BLaER1 (cell line): ENCODE measurements at regions not wholly inside any gene's neighbourhood (a gene's known extent, or its start where the extent isn't known, plus 50 kb on each side); places are given as distances from the start of the nearest gene placed in this dataset.

Source experiments
- H3K27ac ChIP-seq: shearing (Covaris generic); formaldehyde crosslinking; 2 replicates; pipeline ENCODE4 v1.8.1; 2022
- H3K27me3 ChIP-seq: shearing (Covaris generic); formaldehyde crosslinking; 2 replicates; pipeline ENCODE4 v1.8.1; 2022
- H3K36me3 ChIP-seq: shearing (Covaris generic); formaldehyde crosslinking; 2 replicates; pipeline ENCODE4 v1.8.1; 2022
- H3K4me1 ChIP-seq: shearing (Covaris generic); formaldehyde crosslinking; 2 replicates; pipeline ENCODE4 v1.8.1; 2022
- H3K4me2 ChIP-seq: shearing (Covaris generic); formaldehyde crosslinking; 2 replicates; pipeline ENCODE4 v1.8.1; 2022
- H3K4me3 ChIP-seq: shearing (Covaris generic); formaldehyde crosslinking; 2 replicates; pipeline ENCODE4 v1.8.1; 2022
- H3K9ac ChIP-seq: shearing (Covaris generic); formaldehyde crosslinking; 2 replicates; pipeline ENCODE4 v1.8.1; 2022
- H3K9me3 ChIP-seq: shearing (Covaris generic); formaldehyde crosslinking; 2 replicates; pipeline ENCODE4 v1.8.1; 2022
- H4K20me1 ChIP-seq: shearing (Covaris generic); formaldehyde crosslinking; 2 replicates; pipeline ENCODE4 v1.8.1; 2022
- Cebpa-rat ChIP-seq: shearing (Covaris generic); IDR thresholded peaks from 2 replicates; pipeline ENCODE4 v1.8.1; 2022

GRCh38 chr1:105396001-105396400, 1646.3 kb downstream of the AMY1C start:
- no peak overlapping the region for H3K9ac ChIP-seq
- no peaks in the 10 kb centered on the region for H3K4me1 ChIP-seq
- no peak overlapping the region for H3K4me2 ChIP-seq
- no peaks in the 10 kb centered on the region for H3K27me3 ChIP-seq
- H3K4me3 ChIP-seq, result no peak overlapping the region
- no peak for TF ChIP-seq Cebpa-rat
- H4K20me1 ChIP-seq, result no peaks in the 10 kb centered on the region
- no peaks in the 10 kb centered on the region for H3K36me3 ChIP-seq
- no peak overlapping the region for H3K27ac ChIP-seq
- 0 out of 2 replicates have a peak, but pooled peaks cover 6% of the 10 kb centered on the region for H3K9me3 ChIP-seq

DNA sequence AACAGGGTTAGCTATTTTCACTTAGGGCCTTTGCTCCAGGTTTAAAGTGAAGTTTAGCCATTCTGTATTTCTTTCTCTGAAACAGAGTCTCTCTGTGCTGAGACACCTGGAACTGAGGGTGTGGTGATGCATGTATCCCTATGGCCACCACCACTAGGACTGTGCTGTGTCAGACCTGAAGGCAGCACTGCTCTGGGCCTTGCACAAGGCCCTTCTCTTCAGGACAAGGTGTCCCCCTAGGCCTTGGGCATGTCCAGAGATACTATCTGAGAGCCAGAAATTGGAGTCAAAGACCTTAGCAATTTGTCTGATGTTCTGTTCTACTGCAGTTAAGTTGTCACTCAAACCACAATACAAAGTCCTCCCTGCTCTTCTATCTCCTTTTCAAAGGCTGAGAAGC, 1649.2 kb downstream of the AMY1C start:
- H3K4me3 ChIP-seq, result no peak overlapping the region
- 0 out of 2 replicates have a peak, but pooled peaks cover 6% of the 10 kb centered on the region for H3K9me3 ChIP-seq
- no peaks in the 10 kb centered on the region for H3K36me3 ChIP-seq
- H3K27ac ChIP-seq, result no peak overlapping the region
- H4K20me1 ChIP-seq, result no peaks in the 10 kb centered on the region
- TF ChIP-seq Cebpa-rat, result no peak
- no peaks in the 10 kb centered on the region for H3K27me3 ChIP-seq
- no peak overlapping the region for H3K9ac ChIP-seq
- no peak overlapping the region for H3K4me2 ChIP-seq
- H3K4me1 ChIP-seq, result no peaks in the 10 kb centered on the region

DNA sequence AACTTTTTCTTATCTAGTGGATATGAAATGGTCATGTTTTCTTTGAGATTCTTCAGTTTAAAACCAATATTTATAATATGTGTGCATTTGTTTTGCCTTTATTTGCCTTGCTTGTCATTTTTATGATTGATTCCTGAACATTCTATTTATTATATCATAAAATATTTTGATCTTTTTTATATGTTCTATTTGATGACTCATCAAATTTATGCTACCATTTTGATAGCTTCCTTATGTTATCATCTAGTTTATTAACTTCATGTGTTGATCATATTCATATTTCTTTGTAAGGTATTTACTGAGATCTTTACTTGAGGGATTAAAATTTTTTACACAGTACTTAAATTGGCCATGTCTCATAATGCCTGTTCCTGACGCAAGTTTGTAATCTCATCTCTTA, 1650.0 kb downstream of the AMY1C start:
- Histone ChIP-seq H3K9me3 (0 out of 2 replicates have a peak, but pooled peaks cover 6% of the 10 kb centered on the region), H3K4me1 (no peaks in the 10 kb centered on the region), H3K4me2 (no peak overlapping the region), H3K27me3 (no peaks in the 10 kb centered on the region), H3K9ac (no peak overlapping the region), H4K20me1 (no peaks in the 10 kb centered on the region), H3K27ac (no peak overlapping the region), H3K36me3 (no peaks in the 10 kb centered on the region), H3K4me3 (no peak overlapping the region)
- TF ChIP-seq Cebpa-rat, result no peak

GRCh38 chr1:105416261-105416660, 1640.2 kb upstream of the PRMT6 start:
- TF ChIP-seq Cebpa-rat, result no peak
- H3K4me2 ChIP-seq, result no peak overlapping the region

GRCh38 chr1:105419030-105419429, 1637.4 kb upstream of the PRMT6 start:
- TF ChIP-seq Cebpa-rat, result no peak
- H3K27ac ChIP-seq, result no peak overlapping the region
- H3K27me3 ChIP-seq, result no peaks in the 10 kb centered on the region

More at GRCh38 chr1:105416261-105416660, 1640.2 kb upstream of the PRMT6 start:
- no peaks in the 10 kb centered on the region for H3K27me3 ChIP-seq
- no peak overlapping the region for H3K4me3 ChIP-seq
- H3K27ac ChIP-seq, result no peak overlapping the region
- no peaks in the 10 kb centered on the region for H3K4me1 ChIP-seq
- no peaks in the 10 kb centered on the region for H3K36me3 ChIP-seq
- no peaks in the 10 kb centered on the region for H4K20me1 ChIP-seq
- H3K9me3 ChIP-seq, result peaks cover 19% of the 10 kb centered on the region; the same call in 1 of the 2 replicates
- H3K9ac ChIP-seq, result no peak overlapping the region

DNA sequence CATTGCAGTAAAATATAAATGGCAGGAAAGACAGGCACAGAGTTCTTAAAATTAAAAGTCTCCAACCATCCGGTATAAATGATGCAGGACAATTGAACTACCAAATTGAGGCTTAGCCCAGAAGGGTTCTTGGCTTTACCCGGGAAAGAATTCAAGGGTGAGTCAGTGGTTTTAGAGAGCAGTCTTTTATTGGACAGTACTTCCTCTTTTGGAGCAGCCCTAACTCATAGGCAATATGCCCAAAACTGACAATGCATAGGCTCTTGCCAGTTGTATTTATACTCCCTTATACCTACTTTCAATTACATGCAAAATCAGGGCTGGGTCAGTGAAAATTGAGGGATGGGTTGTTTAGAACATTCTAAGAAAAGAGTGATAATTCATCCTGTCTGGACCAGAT, 1628.9 kb upstream of the PRMT6 start:
- Histone ChIP-seq H3K4me3 (no peak overlapping the region), H4K20me1 (no peaks in the 10 kb centered on the region), H3K9me3 (no peaks in the 10 kb centered on the region), H3K27ac (no peak overlapping the region), H3K4me1 (no peaks in the 10 kb centered on the region), H3K27me3 (no peaks in the 10 kb centered on the region), H3K36me3 (no peaks in the 10 kb centered on the region), H3K4me2 (no peak overlapping the region), H3K9ac (no peak overlapping the region)
- TF ChIP-seq Cebpa-rat, result no peak

More at GRCh38 chr1:105419030-105419429, 1637.4 kb upstream of the PRMT6 start:
- Histone ChIP-seq H3K4me3 (no peak overlapping the region), H3K4me1 (no peaks in the 10 kb centered on the region), H3K36me3 (no peaks in the 10 kb centered on the region), H3K9me3 (0 out of 2 replicates have a peak, but pooled peaks cover 8% of the 10 kb centered on the region), H4K20me1 (no peaks in the 10 kb centered on the region), H3K4me2 (no peak overlapping the region), H3K9ac (no peak overlapping the region)

- Histone ChIP-seq H3K4me1 (no peaks in the 10 kb centered on the region), H3K9me3 (peaks cover 15% of the 10 kb centered on the region), H3K27me3 (no peaks in the 10 kb centered on the region), H3K4me2 (no peak overlapping the region), H3K4me3 (no peak overlapping the region), H3K36me3 (no peaks in the 10 kb centered on the region), H3K27ac (no peak overlapping the region), H4K20me1 (no peaks in the 10 kb centered on the region), H3K9ac (no peak overlapping the region)
- TF ChIP-seq Cebpa-rat, result no peak
Observed at GRCh38 chr1:105436589-105437259, 1619.8 kb upstream of the PRMT6 start.

DNA sequence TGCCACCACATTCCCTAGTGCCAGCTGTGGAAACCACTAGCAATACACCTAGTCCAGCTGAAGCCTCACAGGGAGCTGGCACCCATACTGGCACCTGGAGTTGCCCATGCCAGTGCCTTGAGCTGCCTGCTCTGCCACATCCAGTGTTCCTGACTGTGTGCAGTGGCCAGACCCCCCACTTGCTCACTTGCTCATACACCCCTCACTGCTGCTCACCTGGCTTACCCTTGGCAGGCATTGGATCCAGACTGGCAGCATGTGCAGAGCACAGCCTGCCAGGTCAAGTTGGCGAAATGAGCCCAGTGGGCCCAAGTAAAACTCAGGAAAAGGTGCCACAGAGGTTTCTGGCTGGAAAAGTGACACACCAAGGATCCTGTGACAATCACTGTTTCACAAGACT, 1618.6 kb upstream of the PRMT6 start:
- no peak overlapping the region for H3K4me3 ChIP-seq
- no peaks in the 10 kb centered on the region for H4K20me1 ChIP-seq
- no peak for TF ChIP-seq Cebpa-rat
- peaks cover 15% of the 10 kb centered on the region for H3K9me3 ChIP-seq
- no peaks in the 10 kb centered on the region for H3K36me3 ChIP-seq
- H3K27me3 ChIP-seq, result no peaks in the 10 kb centered on the region
- no peak overlapping the region for H3K4me2 ChIP-seq
- H3K9ac ChIP-seq, result no peak overlapping the region
- H3K27ac ChIP-seq, result no peak overlapping the region
- no peaks in the 10 kb centered on the region for H3K4me1 ChIP-seq

DNA sequence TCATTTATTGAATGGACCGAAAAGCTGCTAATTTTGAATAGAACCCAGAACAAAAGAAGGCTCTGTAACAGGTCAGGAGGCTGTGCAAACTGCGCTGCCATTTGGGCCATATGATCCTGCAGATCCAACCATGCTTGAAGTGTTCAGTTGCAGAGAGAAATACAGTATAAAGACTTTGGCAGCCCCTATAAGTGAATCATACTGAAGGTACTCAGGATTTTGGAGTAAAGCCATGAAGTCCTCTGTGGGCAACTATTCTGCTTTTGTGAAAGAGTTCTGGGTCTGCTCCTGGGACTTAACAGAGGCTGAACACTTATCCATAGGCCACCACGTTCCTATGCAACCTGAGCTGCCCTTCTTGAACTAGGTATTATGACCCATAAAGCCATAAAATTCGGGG, 1613.6 kb upstream of the PRMT6 start:
- H3K36me3 ChIP-seq, result no peaks in the 10 kb centered on the region
- no peaks in the 10 kb centered on the region for H3K4me1 ChIP-seq
- no peak for TF ChIP-seq Cebpa-rat
- 0 out of 2 replicates have a peak, but pooled peaks cover under 1% of the 10 kb centered on the region for H3K9me3 ChIP-seq
- no peak overlapping the region for H3K9ac ChIP-seq
- no peaks in the 10 kb centered on the region for H3K27me3 ChIP-seq
- no peaks in the 10 kb centered on the region for H4K20me1 ChIP-seq
- H3K27ac ChIP-seq, result no peak overlapping the region
- H3K4me2 ChIP-seq, result no peak overlapping the region
- no peak overlapping the region for H3K4me3 ChIP-seq

DNA sequence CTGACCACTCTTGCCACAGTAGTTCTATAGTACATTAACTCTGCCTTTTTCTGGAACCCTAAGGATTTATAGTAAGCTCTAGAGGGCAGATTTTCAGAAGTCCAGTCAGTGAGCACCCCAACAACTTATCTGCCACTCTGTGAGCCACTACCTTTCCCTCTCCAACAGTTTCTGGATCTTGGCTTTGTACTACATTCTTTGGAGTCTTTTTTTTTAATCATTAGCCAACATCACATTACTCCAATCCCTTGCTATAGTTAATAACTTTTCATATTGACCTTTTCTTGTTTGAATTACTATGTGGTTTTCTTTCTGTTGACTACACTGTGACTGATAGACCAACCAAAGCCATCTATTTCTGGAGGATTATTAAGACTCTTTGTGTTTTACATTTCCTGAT, 1596.7 kb upstream of the PRMT6 start:
- TF ChIP-seq Cebpa-rat, result no peak
- Histone ChIP-seq H3K27me3 (no peaks in the 10 kb centered on the region), H3K9ac (no peak overlapping the region), H3K9me3 (no peaks in the 10 kb centered on the region), H3K4me2 (no peak overlapping the region), H3K27ac (no peak overlapping the region), H3K4me1 (no peaks in the 10 kb centered on the region), H3K36me3 (no peaks in the 10 kb centered on the region), H4K20me1 (no peaks in the 10 kb centered on the region), H3K4me3 (no peak overlapping the region)
